Natural killer cell (primary cell): ENCODE measurements at regions not wholly inside any gene's neighbourhood (a gene's known extent, or its start where the extent isn't known, plus 50 kb on each side); places are given as distances from the start of the nearest gene placed in this dataset.
A peak's percentile ranks its signal among the peaks of the same experiment; 100 is the strongest.

Source experiments
- ATAC-seq, 3 donors: fragments of 150-1000 bp in 2 of 3; fragments of 200-7000 bp in 1 of 3; cut with Tn5 transposase; 1 replicate in 1 of 3; 2 replicates in 2 of 3; pipeline ENCODE4 v1.10.0; 2021; ENCODE audit warnings: mild to moderate bottlenecking in 2 of 3, moderate library complexity in 2 of 3
- DNase-seq, 2 donors: peaks; one replicate each; pipeline versions ENCODE4 v3.0.0 to v3.0.0-alpha.2; 2013 to 2021; ENCODE audit warnings: mixed read lengths in 1 of 2
- H3K27ac ChIP-seq: one replicate; pipeline ENCODE4 v1.5.1; 2013; ENCODE audit warnings: mild to moderate bottlenecking, low read length
- H3K27me3 ChIP-seq: one replicate; pipeline ENCODE4 v1.6.1; 2013; ENCODE audit warnings: low read length; ENCODE audit not compliant: control insufficient read depth, insufficient read depth
- H3K36me3 ChIP-seq: one replicate; pipeline ENCODE4 v1.6.1; 2013; ENCODE audit warnings: low read length; ENCODE audit not compliant: control insufficient read depth, insufficient read depth
- H3K4me1 ChIP-seq: one replicate; pipeline ENCODE4 v1.6.1; 2013; ENCODE audit warnings: low read length; ENCODE audit not compliant: control insufficient read depth, insufficient read depth
- H3K4me3 ChIP-seq: one replicate; pipeline ENCODE4 v1.5.1; 2013; ENCODE audit warnings: low read length
- H3K9me3 ChIP-seq: one replicate; pipeline ENCODE4 v1.6.1; 2013; ENCODE audit warnings: low read length; ENCODE audit not compliant: control insufficient read depth, insufficient read depth
- H3K27ac Mint-ChIP-seq, 2 donors: one replicate each; pipeline ENCODE4 v1.8.0; 2022; ENCODE audit warnings: mild to moderate bottlenecking in 2 of 2, mixed read lengths in 2 of 2, moderate library complexity in 1 of 2
- H3K27me3 Mint-ChIP-seq, 2 donors: one replicate each; pipeline ENCODE4 v1.8.0; 2022; ENCODE audit warnings: low read depth in 2 of 2, mixed read lengths in 2 of 2
- H3K36me3 Mint-ChIP-seq: one replicate; pipeline ENCODE4 v1.8.0; 2022; ENCODE audit warnings: mixed read lengths
- H3K4me1 Mint-ChIP-seq, 2 donors: one replicate each; pipeline ENCODE4 v1.8.0; 2022; ENCODE audit warnings: mixed read lengths in 2 of 2
- H3K4me3 Mint-ChIP-seq: one replicate; pipeline ENCODE4 v1.8.0; 2022; ENCODE audit warnings: mild to moderate bottlenecking, moderate library complexity, mixed read lengths
- H3K9me3 Mint-ChIP-seq, 2 donors: one replicate each; pipeline ENCODE4 v1.8.0; 2022; ENCODE audit warnings: mixed read lengths in 2 of 2
- WGBS: methylation state at CpG from one replicate; pipeline ENCODE4 v1.1.7; 2013; ENCODE audit warnings: missing lambda C conversion rate; ENCODE audit not compliant: insufficient coverage; 5-methylcytosine and 5-hydroxymethylcytosine counted together
- intact Hi-C: fragments of 100-400 bp; cut with micrococcal nuclease; formaldehyde crosslinking; loops from one replicate; pipeline ENCODE4 v1.14.2; 2022
- TF ChIP-seq, protein P1 (sequence below): fragments of 200-600 bp; IDR thresholded peaks from one replicate; pipeline ENCODE4 v1.8.0; 2022; ENCODE audit warnings: antibody characterized with exemption

DNA sequence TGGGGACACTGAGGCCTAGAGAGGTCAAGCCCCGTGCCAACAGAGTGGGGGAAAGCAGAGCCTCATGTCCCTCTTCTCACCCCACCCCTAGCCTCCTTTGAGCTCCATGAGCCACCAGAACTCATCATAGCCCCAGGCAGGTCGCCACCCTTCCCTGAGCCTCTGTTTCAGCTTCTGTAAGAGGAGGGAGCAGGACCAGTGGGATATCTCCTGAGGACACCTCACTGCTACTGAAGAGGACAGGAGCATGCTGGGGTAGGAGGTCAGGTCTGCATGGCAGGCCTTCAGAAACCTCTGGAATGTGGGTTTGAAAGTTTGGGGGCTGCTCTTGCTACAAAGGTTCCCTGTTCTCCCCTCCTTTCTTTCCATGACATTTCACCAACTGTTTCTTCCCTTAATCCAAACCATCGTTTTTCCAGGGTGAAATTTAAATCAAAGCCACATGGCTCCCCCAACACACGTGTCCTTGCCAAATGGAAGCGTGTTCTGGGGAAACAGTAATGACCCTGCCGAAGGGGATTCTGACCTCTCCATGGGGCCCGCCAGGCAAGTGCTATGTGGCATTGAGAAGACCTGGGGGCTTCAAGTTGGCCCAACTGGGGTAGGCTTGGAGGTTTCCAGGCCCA is 88.1 kb upstream of the RUNX3 start:
- 89% methylated on average over 7 of the region's 7 CpGs for WGBS
- Mint-ChIP-seq H3K4me1 (peaks cover 19 to 53% of the 10 kb centered on the region in 2 donors), H3K27ac (peak overlapping the region in 1 of 2 donors; percentile 70), H3K9me3 (no peaks in the 10 kb centered on the region), H3K27me3 (no peaks in the 10 kb centered on the region), H3K4me3 (no peak overlapping the region), H3K36me3 (no peaks in the 10 kb centered on the region)
- H3K27me3 ChIP-seq: no peaks in the 10 kb centered on the region
- DNase-seq (no peak), ATAC-seq (no peak)
- no peak overlapping the region for H3K27ac ChIP-seq
- no peaks in the 10 kb centered on the region for H3K9me3 ChIP-seq
- no peak overlapping the region for H3K4me3 ChIP-seq
- TF ChIP-seq, protein P1, sequence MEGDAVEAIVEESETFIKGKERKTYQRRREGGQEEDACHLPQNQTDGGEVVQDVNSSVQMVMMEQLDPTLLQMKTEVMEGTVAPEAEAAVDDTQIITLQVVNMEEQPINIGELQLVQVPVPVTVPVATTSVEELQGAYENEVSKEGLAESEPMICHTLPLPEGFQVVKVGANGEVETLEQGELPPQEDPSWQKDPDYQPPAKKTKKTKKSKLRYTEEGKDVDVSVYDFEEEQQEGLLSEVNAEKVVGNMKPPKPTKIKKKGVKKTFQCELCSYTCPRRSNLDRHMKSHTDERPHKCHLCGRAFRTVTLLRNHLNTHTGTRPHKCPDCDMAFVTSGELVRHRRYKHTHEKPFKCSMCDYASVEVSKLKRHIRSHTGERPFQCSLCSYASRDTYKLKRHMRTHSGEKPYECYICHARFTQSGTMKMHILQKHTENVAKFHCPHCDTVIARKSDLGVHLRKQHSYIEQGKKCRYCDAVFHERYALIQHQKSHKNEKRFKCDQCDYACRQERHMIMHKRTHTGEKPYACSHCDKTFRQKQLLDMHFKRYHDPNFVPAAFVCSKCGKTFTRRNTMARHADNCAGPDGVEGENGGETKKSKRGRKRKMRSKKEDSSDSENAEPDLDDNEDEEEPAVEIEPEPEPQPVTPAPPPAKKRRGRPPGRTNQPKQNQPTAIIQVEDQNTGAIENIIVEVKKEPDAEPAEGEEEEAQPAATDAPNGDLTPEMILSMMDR: no peak
- H3K36me3 ChIP-seq: no peaks in the 10 kb centered on the region
- intact Hi-C loops: no loop called here
- peaks cover 67% of the 10 kb centered on the region for H3K4me1 ChIP-seq

DNA sequence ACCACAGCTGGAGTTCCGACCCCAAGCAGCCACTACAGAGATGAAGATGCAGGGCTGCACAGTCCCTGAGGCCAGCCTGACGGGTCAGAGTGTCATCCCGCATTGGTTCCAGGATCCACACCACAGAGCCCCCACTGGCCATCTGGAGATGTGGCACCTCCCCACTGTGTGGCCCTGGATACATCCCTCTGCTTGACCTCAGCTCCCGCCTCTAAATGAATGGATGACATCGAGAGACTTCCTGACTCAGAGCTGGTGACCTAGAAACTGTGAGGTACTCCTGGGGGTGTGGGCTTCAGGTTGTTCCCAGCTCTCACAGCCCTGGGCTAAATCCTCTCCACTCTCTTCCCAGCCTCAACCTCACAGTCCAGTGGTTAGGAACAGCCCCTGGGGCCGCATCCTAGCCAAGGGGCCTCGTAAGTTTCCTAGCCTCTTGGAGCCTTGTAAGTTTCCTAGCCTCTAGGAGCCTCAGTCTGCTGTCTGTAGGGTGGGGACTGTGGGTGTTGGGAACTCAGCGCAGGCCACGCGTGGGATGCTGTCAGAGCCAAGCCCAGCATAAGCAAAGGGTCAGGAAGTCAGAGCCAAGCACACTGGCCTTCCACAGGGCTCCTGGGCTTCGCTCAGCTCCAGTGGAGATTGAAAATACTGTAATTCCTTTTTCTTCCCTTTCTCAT is 87.5 kb upstream of the RUNX3 start:
- Histone ChIP-seq H3K4me1 (peaks cover 67% of the 10 kb centered on the region), H3K36me3 (no peaks in the 10 kb centered on the region), H3K4me3 (no peak overlapping the region), H3K27me3 (no peaks in the 10 kb centered on the region), H3K9me3 (no peaks in the 10 kb centered on the region), H3K27ac (no peak overlapping the region)
- Mint-ChIP-seq H3K36me3 (no peaks in the 10 kb centered on the region), H3K9me3 (no peaks in the 10 kb centered on the region), H3K27ac (peak overlapping the region; percentile 26 to 70), H3K4me1 (peaks cover 12 to 47% of the 10 kb centered on the region in 2 donors), H3K4me3 (no peak overlapping the region), H3K27me3 (no peaks in the 10 kb centered on the region)
- intact Hi-C loops: no loop called here
- TF ChIP-seq, protein P1: no peak
- DNase-seq (peak in 1 of 2 donors; percentile 61), ATAC-seq (no peak)
- 84% methylated on average over 11 of the region's 11 CpGs for WGBS

DNA sequence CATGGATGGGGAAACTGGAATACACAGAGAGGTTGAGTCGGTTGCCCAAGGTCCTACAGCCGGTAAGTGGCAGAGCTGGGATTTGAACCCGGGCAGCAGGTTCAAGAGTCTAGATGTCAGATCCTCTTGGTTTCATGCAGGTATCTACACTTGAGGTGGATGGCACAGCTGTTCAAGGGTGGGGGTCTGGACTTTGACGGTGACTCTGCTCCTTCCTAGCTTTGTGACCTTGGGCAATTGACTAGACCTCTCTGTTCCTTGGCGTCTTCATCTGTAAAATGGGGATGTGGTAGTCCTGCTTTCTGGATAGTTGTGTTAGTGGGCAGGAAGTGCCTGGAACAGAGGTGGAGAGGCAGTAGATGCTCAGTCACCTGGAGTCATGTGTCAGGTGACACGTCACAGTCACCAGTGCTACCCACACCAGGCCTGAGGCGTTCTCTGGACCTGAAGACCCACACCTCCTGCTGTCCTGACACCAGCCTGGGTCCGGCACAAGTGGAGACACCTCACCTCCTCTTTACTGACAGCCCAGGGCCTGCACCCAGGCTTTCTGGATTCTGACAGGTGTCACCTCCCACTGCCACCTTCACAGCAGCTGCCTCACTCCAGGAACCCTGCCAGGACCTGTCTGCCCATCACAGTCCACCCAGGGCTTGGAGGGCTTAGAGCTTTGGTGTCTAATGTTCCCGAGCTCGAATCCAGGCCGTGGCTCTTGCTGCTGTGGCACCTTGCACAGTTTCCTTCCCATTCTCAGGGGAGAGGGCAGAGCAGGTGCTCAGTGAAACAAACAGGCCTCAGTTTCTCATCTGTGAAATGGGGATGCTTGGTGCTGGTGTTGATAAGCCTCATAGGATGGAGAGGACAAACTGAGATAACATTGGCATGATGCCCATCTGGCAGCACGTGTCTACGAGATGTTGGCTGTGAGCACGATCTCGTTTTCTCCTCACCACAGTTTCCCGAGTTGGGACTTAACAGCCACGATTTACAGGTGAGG is 83.2 kb upstream of the RUNX3 start:
- H3K36me3 ChIP-seq: no peaks in the 10 kb centered on the region
- no peak overlapping the region for H3K4me3 ChIP-seq
- H3K9me3 ChIP-seq: peaks cover 3% of the 10 kb centered on the region
- DNase-seq (no peak), ATAC-seq (no peak)
- intact Hi-C loops: no loop called here
- WGBS: 93% methylated on average over 17 of the region's 17 CpGs
- Mint-ChIP-seq H3K4me1 (peaks cover 0 to 27% of the 10 kb centered on the region in 2 donors), H3K4me3 (no peak overlapping the region), H3K9me3 (no peaks in the 10 kb centered on the region), H3K36me3 (no peaks in the 10 kb centered on the region), H3K27me3 (no peaks in the 10 kb centered on the region), H3K27ac (no peak overlapping the region)
- H3K27ac ChIP-seq: no peak overlapping the region
- TF ChIP-seq, protein P1: no peak
- peaks cover 48% of the 10 kb centered on the region for H3K4me1 ChIP-seq
- no peaks in the 10 kb centered on the region for H3K27me3 ChIP-seq
